Epithelial cell of esophagus (primary cell): ENCODE measurements at regions not wholly inside any gene's neighbourhood (a gene's known extent, or its start where the extent isn't known, plus 50 kb on each side); places are given as distances from the start of the nearest gene placed in this dataset.

Experiments used
- DNase-seq: peaks from one replicate; pipeline ENCODE4 v3.0.0; 2010; ENCODE audit warnings: low read depth
- H3K4me3 ChIP-seq: 2 replicates; pipeline ENCODE4 v1.5.1; 2011; ENCODE audit warnings: mild to moderate bottlenecking, low read length, control low read depth
- TF ChIP-seq, protein P1 (sequence below): IDR thresholded peaks from 2 replicates; pipeline ENCODE4 v1.5.1; 2011; ENCODE audit warnings: low read depth, mild to moderate bottlenecking, low read length, control low read depth, inconsistent platforms; ENCODE audit not compliant: insufficient read depth; ENCODE audit errors: missing control alignments

DNA sequence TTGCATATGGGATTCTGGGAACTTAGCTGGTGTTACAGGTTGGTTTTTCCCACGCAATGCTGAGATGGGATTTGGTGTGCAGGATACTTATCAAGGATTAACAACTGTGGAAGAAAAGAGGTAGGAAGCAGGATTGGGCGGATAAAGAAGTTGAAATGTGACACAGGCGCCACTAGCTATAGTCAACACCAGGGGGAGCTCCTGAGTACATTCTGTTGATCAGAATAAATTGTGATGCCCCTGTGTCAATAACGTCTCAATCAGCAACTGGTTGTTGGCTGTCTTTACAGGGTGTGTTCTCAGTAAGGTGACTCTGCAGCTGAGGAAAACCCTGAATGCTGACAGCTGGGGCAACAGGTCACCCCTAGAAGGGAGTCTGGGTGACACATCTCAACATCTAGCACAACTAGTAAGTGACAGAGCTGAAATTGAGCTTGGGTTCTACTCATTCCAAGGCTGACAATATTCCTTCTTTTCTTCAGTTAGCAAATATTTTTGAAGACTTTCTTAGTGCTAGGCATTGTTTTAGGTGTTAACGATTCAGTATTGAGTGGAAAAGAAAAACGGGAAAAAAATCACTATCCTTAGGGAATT, 143.0 kb downstream of the ARL6IP6 start:
- TF ChIP-seq, protein P1, sequence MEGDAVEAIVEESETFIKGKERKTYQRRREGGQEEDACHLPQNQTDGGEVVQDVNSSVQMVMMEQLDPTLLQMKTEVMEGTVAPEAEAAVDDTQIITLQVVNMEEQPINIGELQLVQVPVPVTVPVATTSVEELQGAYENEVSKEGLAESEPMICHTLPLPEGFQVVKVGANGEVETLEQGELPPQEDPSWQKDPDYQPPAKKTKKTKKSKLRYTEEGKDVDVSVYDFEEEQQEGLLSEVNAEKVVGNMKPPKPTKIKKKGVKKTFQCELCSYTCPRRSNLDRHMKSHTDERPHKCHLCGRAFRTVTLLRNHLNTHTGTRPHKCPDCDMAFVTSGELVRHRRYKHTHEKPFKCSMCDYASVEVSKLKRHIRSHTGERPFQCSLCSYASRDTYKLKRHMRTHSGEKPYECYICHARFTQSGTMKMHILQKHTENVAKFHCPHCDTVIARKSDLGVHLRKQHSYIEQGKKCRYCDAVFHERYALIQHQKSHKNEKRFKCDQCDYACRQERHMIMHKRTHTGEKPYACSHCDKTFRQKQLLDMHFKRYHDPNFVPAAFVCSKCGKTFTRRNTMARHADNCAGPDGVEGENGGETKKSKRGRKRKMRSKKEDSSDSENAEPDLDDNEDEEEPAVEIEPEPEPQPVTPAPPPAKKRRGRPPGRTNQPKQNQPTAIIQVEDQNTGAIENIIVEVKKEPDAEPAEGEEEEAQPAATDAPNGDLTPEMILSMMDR, result peak; percentile 70
- DNase-seq, result peak; percentile 47
- no peak overlapping the region for H3K4me3 ChIP-seq

DNA sequence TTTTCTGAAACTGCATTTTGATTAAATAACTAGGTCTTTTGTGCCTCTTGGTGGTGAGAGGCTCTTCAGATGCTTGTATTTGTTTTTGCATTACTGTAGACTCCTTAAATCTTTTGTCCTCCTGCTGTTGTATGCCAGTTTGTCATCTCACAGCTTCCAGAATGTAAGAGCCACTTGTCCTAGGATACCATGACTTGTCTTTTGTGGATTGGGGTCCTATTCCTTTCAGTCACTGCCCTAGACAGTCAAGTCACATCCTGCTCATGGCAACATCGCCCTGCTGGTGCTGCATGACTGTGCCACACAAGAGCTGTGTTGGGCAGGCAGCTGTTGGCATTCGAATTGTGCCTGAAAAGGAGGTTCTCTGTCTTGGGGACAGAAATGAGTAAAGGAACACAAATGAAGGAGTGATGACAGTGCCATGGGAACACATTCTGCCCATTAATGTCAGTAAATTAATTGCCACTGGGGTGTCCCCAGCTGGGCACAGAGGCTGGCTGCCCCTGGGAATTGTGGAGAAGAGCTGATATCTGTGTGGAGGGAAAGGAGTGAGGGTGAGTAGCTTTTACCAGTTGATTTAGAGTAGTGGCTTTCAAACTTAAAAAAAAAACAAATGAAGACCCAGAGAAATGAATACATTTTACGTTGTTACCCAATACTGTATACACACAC, 140.3 kb downstream of the ARL6IP6 start:
- DNase-seq, result no peak
- TF ChIP-seq, protein P1, result no peak
- H3K4me3 ChIP-seq, result no peak overlapping the region

DNA sequence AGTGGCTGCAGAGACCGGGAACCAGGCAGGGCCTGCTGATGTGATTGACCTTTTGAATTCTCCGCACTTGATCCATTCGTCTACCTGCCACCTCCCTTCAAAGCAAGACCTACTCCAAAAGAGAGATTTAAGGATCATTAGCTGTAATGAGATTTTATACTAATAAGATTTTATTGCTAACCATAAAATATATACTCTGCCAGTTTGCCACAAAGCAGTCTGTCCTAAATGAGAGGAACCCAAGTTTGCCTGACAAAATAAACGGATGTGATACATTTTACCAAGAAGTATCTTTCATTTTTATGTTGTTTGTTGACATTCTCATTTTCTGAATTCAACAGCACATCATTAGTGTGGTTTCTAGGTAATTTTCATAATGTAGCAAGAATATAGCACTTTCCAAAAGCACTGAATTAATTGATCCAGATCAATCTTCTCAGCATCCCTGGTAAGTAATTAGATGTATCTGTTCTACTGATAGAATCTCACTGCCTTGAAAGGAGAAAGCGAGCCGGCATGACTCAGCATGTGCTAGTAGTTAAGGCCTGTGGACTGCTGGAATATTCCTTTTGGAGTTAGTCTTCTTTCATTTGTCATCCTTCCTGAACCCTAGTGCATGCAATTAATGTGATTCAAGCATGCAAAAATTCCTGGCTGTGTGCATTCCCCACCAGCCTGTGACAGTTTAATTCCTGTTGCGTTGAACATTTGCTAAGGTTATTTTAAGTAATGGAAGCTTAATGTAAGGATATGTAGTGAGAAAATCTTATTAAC, 128.5 kb downstream of the ARL6IP6 start:
- H3K4me3 ChIP-seq, result no peak overlapping the region
- TF ChIP-seq, protein P1, result no peak
- DNase-seq, result peak; percentile 6

DNA sequence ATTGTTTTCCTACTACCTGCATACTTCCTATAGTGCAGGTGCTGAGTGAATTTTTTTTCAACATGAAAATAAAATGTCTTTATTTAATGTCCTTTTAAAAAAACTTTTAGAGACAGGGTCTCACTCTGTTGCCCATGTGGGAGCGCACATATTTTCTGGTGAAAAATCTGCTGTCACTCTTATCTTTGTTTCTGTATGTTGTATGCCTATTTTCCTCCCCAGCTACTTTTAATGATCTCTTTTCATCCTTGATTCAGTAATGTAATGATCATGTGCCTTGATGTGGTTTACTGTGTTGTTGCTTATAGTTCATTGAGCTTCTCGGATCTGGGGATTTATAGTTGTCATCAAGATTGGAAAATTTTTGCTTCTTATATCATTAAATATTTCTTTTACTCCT, 117.3 kb downstream of the ARL6IP6 start:
- H3K4me3 ChIP-seq, result no peak overlapping the region
- TF ChIP-seq, protein P1, result no peak
- no peak for DNase-seq

DNA sequence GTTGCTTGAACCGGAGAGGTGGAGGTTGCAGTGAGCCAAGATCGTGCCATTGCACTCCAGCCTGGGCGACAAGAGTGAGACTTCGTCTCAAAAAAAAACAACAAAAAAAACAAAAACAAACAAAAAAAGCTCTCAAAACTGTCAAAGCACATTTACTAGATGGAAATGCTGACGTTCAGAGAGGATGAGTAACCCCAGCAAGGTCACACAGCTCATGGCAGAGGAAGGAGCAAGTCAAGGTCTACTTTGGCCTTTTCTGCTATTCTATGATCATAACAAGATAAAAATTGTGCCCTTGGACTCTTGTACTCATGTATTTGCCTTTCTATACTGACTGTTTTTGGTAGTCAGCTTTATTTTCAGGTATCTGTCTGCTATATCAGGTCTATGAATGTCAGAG, 109.5 kb downstream of the ARL6IP6 start:
- TF ChIP-seq, protein P1, result no peak
- DNase-seq, result no peak
- H3K4me3 ChIP-seq, result no peak overlapping the region

DNA sequence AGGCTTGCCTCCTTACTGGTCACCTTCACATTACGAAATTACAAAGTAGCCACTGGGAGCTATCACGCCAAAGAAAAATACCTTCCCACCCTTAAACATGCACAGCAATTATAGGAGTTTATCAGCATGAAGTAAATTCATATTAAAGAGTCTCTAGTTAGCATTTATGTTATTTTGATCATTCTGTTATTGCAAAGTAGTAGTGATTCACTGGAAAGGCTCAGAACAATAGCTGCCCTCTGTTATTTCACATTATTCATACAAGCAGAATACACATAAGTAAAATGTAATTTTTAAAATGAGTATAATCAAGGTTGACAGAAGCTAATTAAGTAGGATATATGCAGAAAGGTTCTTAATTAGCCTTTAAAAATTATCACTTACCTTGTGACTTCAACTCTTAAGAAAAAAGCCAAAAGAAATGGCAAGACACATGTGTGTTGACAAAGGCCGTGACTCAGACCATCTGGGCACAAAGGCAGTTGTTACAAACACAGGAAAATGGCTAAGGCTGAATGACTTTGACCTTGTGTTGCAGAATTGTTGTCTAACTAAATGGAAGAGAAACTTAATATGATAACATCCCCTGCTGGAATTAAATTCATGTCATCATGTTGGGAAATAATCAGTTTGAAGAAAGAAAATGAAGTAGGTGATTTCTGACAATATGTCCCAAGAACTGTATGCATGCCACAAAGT, 108.3 kb downstream of the ARL6IP6 start:
- TF ChIP-seq, protein P1, result no peak
- peak; percentile 52 for DNase-seq
- H3K4me3 ChIP-seq, result no peak overlapping the region
